ENCODE measurements at regions not wholly inside any gene's neighbourhood (a gene's known extent, or its start where the extent isn't known, plus 50 kb on each side); places are given as distances from the start of the nearest gene placed in this dataset.

DNA sequence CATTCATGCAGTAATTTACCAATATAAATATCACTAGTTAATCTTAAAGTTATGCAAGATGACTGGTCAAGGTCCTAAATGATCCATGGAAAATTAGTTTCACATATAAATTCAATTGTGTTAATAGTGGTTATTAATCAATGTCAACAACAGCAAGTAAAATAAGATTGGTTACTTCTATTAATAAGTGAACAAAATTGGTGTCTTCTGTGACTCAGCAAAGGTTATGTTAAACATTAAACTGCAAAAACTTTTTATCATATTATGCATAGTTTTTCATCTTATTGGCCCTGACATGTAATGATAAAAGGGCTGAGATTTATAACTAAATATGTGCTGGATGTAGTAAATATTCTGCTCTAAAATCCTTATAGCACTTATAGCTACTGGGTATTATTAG is 359.0 kb upstream of the UBE2E3 start:
- H3K79me2 ChIP-seq (ENCODE audit: insufficient read depth, low read length): no peaks in the 10 kb centered on the region
- no peaks in the 10 kb centered on the region for H3K36me3 ChIP-seq (ENCODE audit: insufficient read depth, low read length)
- H3K4me2 ChIP-seq (ENCODE audit: low read length): no peak overlapping the region
- H3K9me3 Mint-ChIP-seq (ENCODE audit: unreplicated experiment): peaks cover 2% of the 10 kb centered on the region
- no peak overlapping the region for H3K4me3 ChIP-seq (ENCODE audit: insufficient read depth, low read depth, low read length)
- DNase-seq (ENCODE audit: low read depth) (no peak), FAIRE-seq (peak; percentile 32)
- no peak overlapping the region for H3K27ac ChIP-seq (ENCODE audit: low read depth, low read length)
- H3K4me1 ChIP-seq (ENCODE audit: insufficient read depth, low read length): peaks cover 8% of the 10 kb centered on the region
- no peak for TF ChIP-seq EZH2 (IDR thresholded peaks at IDR 0.05; ENCODE audit: insufficient read depth, low read length)
- TF ChIP-seq, protein P1, sequence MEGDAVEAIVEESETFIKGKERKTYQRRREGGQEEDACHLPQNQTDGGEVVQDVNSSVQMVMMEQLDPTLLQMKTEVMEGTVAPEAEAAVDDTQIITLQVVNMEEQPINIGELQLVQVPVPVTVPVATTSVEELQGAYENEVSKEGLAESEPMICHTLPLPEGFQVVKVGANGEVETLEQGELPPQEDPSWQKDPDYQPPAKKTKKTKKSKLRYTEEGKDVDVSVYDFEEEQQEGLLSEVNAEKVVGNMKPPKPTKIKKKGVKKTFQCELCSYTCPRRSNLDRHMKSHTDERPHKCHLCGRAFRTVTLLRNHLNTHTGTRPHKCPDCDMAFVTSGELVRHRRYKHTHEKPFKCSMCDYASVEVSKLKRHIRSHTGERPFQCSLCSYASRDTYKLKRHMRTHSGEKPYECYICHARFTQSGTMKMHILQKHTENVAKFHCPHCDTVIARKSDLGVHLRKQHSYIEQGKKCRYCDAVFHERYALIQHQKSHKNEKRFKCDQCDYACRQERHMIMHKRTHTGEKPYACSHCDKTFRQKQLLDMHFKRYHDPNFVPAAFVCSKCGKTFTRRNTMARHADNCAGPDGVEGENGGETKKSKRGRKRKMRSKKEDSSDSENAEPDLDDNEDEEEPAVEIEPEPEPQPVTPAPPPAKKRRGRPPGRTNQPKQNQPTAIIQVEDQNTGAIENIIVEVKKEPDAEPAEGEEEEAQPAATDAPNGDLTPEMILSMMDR (IDR thresholded peaks at IDR 0.05; ENCODE audit: insufficient read depth, low read depth, low read length): no peak
- H3K4me3 Mint-ChIP-seq (ENCODE audit: unreplicated experiment): no peak overlapping the region
- no peaks in the 10 kb centered on the region for H3K9me3 ChIP-seq (ENCODE audit: insufficient read depth, low read depth, low read length)
- H3K36me3 Mint-ChIP-seq (ENCODE audit: low read depth, unreplicated experiment): no peaks in the 10 kb centered on the region
- H3K27me3 ChIP-seq (ENCODE audit: insufficient read depth, low read length): no peaks in the 10 kb centered on the region
- no peaks in the 10 kb centered on the region for H4K20me1 ChIP-seq (ENCODE audit: insufficient read depth, low read length)
- no peaks in the 10 kb centered on the region for H3K27me3 Mint-ChIP-seq (ENCODE audit: low read depth, unreplicated experiment)
- H3K27ac Mint-ChIP-seq (ENCODE audit: unreplicated experiment): no peak overlapping the region
- H3K9ac ChIP-seq (ENCODE audit: low read length): no peak overlapping the region
- H3K4me1 Mint-ChIP-seq (ENCODE audit: low read depth, unreplicated experiment): peaks cover 4% of the 10 kb centered on the region
- no peak overlapping the region for H2AFZ ChIP-seq (ENCODE audit: low read depth, low read length)

- FAIRE-seq (no peak), DNase-seq (ENCODE audit: low read depth) (peak; percentile 25)
- Histone ChIP-seq H2AFZ (ENCODE audit: low read depth, low read length) (peak overlapping the region; percentile 26), H3K4me2 (ENCODE audit: low read length) (no peak overlapping the region), H3K27me3 (ENCODE audit: insufficient read depth, low read length) (no peaks in the 10 kb centered on the region), H3K4me3 (ENCODE audit: insufficient read depth, low read depth, low read length) (no peak overlapping the region), H3K4me1 (ENCODE audit: insufficient read depth, low read length) (no peaks in the 10 kb centered on the region), H4K20me1 (ENCODE audit: insufficient read depth, low read length) (no peaks in the 10 kb centered on the region), H3K36me3 (ENCODE audit: insufficient read depth, low read length) (no peaks in the 10 kb centered on the region), H3K9me3 (ENCODE audit: insufficient read depth, low read depth, low read length) (no peaks in the 10 kb centered on the region), H3K27ac (ENCODE audit: low read depth, low read length) (no peak overlapping the region), H3K9ac (ENCODE audit: low read length) (no peak overlapping the region), H3K79me2 (ENCODE audit: insufficient read depth, low read length) (no peaks in the 10 kb centered on the region)
- no peak for TF ChIP-seq EZH2 (IDR thresholded peaks at IDR 0.05; ENCODE audit: insufficient read depth, low read length)
- TF ChIP-seq, protein P1 (IDR thresholded peaks at IDR 0.05; ENCODE audit: insufficient read depth, low read depth, low read length): no peak
- Mint-ChIP-seq H3K27me3 (ENCODE audit: low read depth, unreplicated experiment) (no peaks in the 10 kb centered on the region), H3K27ac (ENCODE audit: unreplicated experiment) (no peak overlapping the region), H3K4me1 (ENCODE audit: low read depth, unreplicated experiment) (no peaks in the 10 kb centered on the region), H3K4me3 (ENCODE audit: unreplicated experiment) (no peak overlapping the region), H3K9me3 (ENCODE audit: unreplicated experiment) (peaks cover 2% of the 10 kb centered on the region), H3K36me3 (ENCODE audit: low read depth, unreplicated experiment) (no peaks in the 10 kb centered on the region)
These were observed 361.8 kb upstream of the UBE2E3 start for GRCh38 chr2:180618570-180618969.

DNA sequence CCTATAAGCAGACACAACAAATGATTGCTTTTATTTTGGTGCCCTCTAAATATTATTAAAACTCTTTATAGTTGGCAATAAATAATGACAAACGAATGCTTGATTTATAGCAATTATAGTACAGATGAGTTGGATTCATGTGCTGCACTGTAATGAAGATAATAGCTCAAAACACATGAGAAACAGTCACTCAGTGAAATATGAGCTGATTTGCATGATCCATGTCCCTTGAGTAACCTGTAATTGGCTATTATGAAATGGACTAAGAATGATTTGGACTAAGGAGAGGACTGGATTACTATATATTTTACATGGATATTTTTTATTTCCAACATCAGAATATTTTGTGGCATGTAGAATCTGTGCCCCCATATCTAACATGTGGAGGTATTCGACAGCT is 365.6 kb upstream of the UBE2E3 start:
- Mint-ChIP-seq H3K27ac (ENCODE audit: unreplicated experiment) (no peak overlapping the region), H3K27me3 (ENCODE audit: low read depth, unreplicated experiment) (peaks cover 4% of the 10 kb centered on the region), H3K36me3 (ENCODE audit: low read depth, unreplicated experiment) (no peaks in the 10 kb centered on the region), H3K9me3 (ENCODE audit: unreplicated experiment) (no peaks in the 10 kb centered on the region), H3K4me1 (ENCODE audit: low read depth, unreplicated experiment) (no peaks in the 10 kb centered on the region), H3K4me3 (ENCODE audit: unreplicated experiment) (no peak overlapping the region)
- Histone ChIP-seq H3K27me3 (ENCODE audit: insufficient read depth, low read length) (no peaks in the 10 kb centered on the region), H4K20me1 (ENCODE audit: insufficient read depth, low read length) (no peaks in the 10 kb centered on the region), H3K79me2 (ENCODE audit: insufficient read depth, low read length) (no peaks in the 10 kb centered on the region), H3K4me3 (ENCODE audit: insufficient read depth, low read depth, low read length) (no peak overlapping the region), H3K9me3 (ENCODE audit: insufficient read depth, low read depth, low read length) (no peaks in the 10 kb centered on the region), H3K4me1 (ENCODE audit: insufficient read depth, low read length) (no peaks in the 10 kb centered on the region), H2AFZ (ENCODE audit: low read depth, low read length) (no peak overlapping the region), H3K4me2 (ENCODE audit: low read length) (no peak overlapping the region), H3K36me3 (ENCODE audit: insufficient read depth, low read length) (no peaks in the 10 kb centered on the region), H3K9ac (ENCODE audit: low read length) (no peak overlapping the region), H3K27ac (ENCODE audit: low read depth, low read length) (no peak overlapping the region)
- DNase-seq (ENCODE audit: low read depth) (no peak), FAIRE-seq (no peak)
- TF ChIP-seq, protein P1 (IDR thresholded peaks at IDR 0.05; ENCODE audit: insufficient read depth, low read depth, low read length): no peak
- TF ChIP-seq EZH2 (IDR thresholded peaks at IDR 0.05; ENCODE audit: insufficient read depth, low read length): no peak

All from astrocyte (in vitro differentiated cells and primary cell).